Right forelimb (tissue), 1 donor: ENCODE measurements at regions not wholly inside any gene's neighbourhood (a gene's known extent, or its start where the extent isn't known, plus 50 kb on each side); places are given as distances from the start of the nearest gene placed in this dataset.
A peak's percentile ranks its signal among the peaks of the same experiment; 100 is the strongest.

Source experiments
- DNase-seq: peaks from one replicate; pipeline ENCODE4 v3.0.0-alpha.2; 2018

- no peak for DNase-seq
Observed at GRCh38 chr2:55973673-55974072, 50.1 kb upstream of the EFEMP1 start.

GRCh38 chr2:55976681-55977080, 53.1 kb upstream of the EFEMP1 start:
- no peak for DNase-seq

GRCh38 chr2:55985406-55985805, 61.8 kb upstream of the EFEMP1 start:
- no peak for DNase-seq

GRCh38 chr2:55986001-55986400, 62.4 kb upstream of the EFEMP1 start:
- DNase-seq, result no peak

- DNase-seq, result no peak
Observed at GRCh38 chr2:55986700-55987440, 63.3 kb upstream of the EFEMP1 start.

- DNase-seq, result no peak
Observed at GRCh38 chr2:55989405-55989804, 65.8 kb upstream of the EFEMP1 start.

GRCh38 chr2:55992455-55992854, 68.9 kb upstream of the EFEMP1 start:
- no peak for DNase-seq

GRCh38 chr2:55993685-55994084, 70.1 kb upstream of the EFEMP1 start:
- no peak for DNase-seq

GRCh38 chr2:55995211-55995610, 71.6 kb upstream of the EFEMP1 start:
- no peak for DNase-seq

GRCh38 chr2:55995902-55996301, 72.3 kb upstream of the EFEMP1 start:
- DNase-seq, result no peak

GRCh38 chr2:55999231-55999630, 75.6 kb upstream of the EFEMP1 start:
- no peak for DNase-seq

GRCh38 chr2:55999790-56000189, 76.2 kb upstream of the EFEMP1 start:
- DNase-seq, result no peak

- no peak for DNase-seq
Observed at GRCh38 chr2:56001947-56002346, 78.4 kb upstream of the EFEMP1 start.

- peak; percentile 68 for DNase-seq
Observed at GRCh38 chr2:56008661-56009431, 85.3 kb upstream of the EFEMP1 start.

GRCh38 chr2:56009758-56010458, 86.3 kb upstream of the EFEMP1 start:
- DNase-seq, result no peak

GRCh38 chr2:56011624-56012023, 88.0 kb upstream of the EFEMP1 start:
- DNase-seq, result no peak

- no peak for DNase-seq
Observed at GRCh38 chr2:56012221-56012765, 88.7 kb upstream of the EFEMP1 start.

GRCh38 chr2:56013475-56013874, 89.9 kb upstream of the EFEMP1 start:
- no peak for DNase-seq

- DNase-seq, result no peak
Observed at GRCh38 chr2:56014046-56014730, 90.6 kb upstream of the EFEMP1 start.

GRCh38 chr2:56015711-56016115, 92.1 kb upstream of the EFEMP1 start:
- DNase-seq, result no peak

- no peak for DNase-seq
Observed at GRCh38 chr2:56017784-56018183, 94.2 kb upstream of the EFEMP1 start.

- DNase-seq, result no peak
Observed at GRCh38 chr2:56018267-56018666, 94.7 kb upstream of the EFEMP1 start.

- DNase-seq, result no peak
Observed at GRCh38 chr2:56021136-56021474, 97.5 kb upstream of the EFEMP1 start.
